CD14-positive monocyte (primary cell): ENCODE measurements at regions not wholly inside any gene's neighbourhood (a gene's known extent, or its start where the extent isn't known, plus 50 kb on each side); places are given as distances from the start of the nearest gene placed in this dataset.

ENCODE experiments used
- DNase-seq, 3 donors: peaks; one replicate each; pipeline ENCODE4 v3.0.0-alpha.2; 2011 to 2022
- H2AFZ ChIP-seq: 2 replicates; pipeline ENCODE4 v1.6.0; 2012; ENCODE audit warnings: mild to moderate bottlenecking, low read depth, low read length, inconsistent platforms; ENCODE audit not compliant: insufficient read depth, poor library complexity, severe bottlenecking
- H3K27ac ChIP-seq, 2 donors: 1 replicate in 1 of 2; 2 replicates in 1 of 2; pipeline ENCODE4 v1.5.1; 2012 to 2013; ENCODE audit warnings: low read length in 2 of 2, control low read depth in 1 of 2, inconsistent platforms in 1 of 2, low read depth in 1 of 2, mild to moderate bottlenecking in 1 of 2
- H3K27me3 ChIP-seq, 2 donors: one replicate each; pipeline versions ENCODE4 v1.6.0 to v1.6.1; 2011 to 2013; ENCODE audit warnings: low read length in 2 of 2; ENCODE audit not compliant: control insufficient read depth in 2 of 2, insufficient read depth in 2 of 2
- H3K36me3 ChIP-seq, 2 donors: replicated peaks in 1 of 2; 1 replicate in 1 of 2; 2 replicates in 1 of 2; pipeline versions ENCODE4 v1.5.1 to v1.6.1; 2012 to 2013; ENCODE audit warnings: low read length in 2 of 2, control low read depth in 1 of 2, inconsistent platforms in 1 of 2, mild to moderate bottlenecking in 1 of 2; ENCODE audit not compliant: insufficient read depth in 2 of 2, control insufficient read depth in 1 of 2
- H3K4me1 ChIP-seq, 2 donors: 1 replicate in 1 of 2; 2 replicates in 1 of 2; pipeline versions ENCODE4 v1.5.1 to v1.6.1; 2012 to 2013; ENCODE audit warnings: low read length in 2 of 2, control low read depth in 1 of 2, inconsistent platforms in 1 of 2, mild to moderate bottlenecking in 1 of 2, moderate library complexity in 1 of 2; ENCODE audit not compliant: insufficient read depth in 2 of 2, control insufficient read depth in 1 of 2
- H3K4me2 ChIP-seq: replicated peaks from 2 replicates; pipeline ENCODE3; 2012; ENCODE audit warnings: low read length, moderate library complexity, mild to moderate bottlenecking; ENCODE audit not compliant: poor library complexity, severe bottlenecking; ENCODE audit errors: extremely low read depth
- H3K4me3 ChIP-seq, 3 experiments: fragments of 200-600 bp in 1 of 3; sonication (generic) in 1 of 3; replicated peaks in 1 of 3; 1 replicate in 2 of 3; 2 replicates in 1 of 3; pipeline ENCODE4 v1.5.1; 2011 to 2013; ENCODE audit warnings: low read length in 3 of 3, mild to moderate bottlenecking in 3 of 3, control low read depth in 2 of 3, low read depth in 2 of 3, inconsistent platforms in 1 of 3, moderate library complexity in 1 of 3
- H3K79me2 ChIP-seq: 2 replicates; pipeline ENCODE4 v1.6.0; 2012; ENCODE audit warnings: mild to moderate bottlenecking, control low read depth, inconsistent platforms, low read length, moderate library complexity; ENCODE audit not compliant: insufficient read depth
- H3K9ac ChIP-seq: 2 replicates; pipeline ENCODE4 v1.6.0; 2017; ENCODE audit warnings: low read length, mild to moderate bottlenecking; ENCODE audit not compliant: insufficient read depth, poor library complexity, severe bottlenecking
- H3K9me3 ChIP-seq, 2 donors: replicated peaks in 1 of 2; 1 replicate in 1 of 2; 2 replicates in 1 of 2; pipeline versions ENCODE4 v1.5.1 to v1.6.1; 2012 to 2013; ENCODE audit warnings: low read length in 2 of 2, control low read depth in 1 of 2; ENCODE audit not compliant: control insufficient read depth in 1 of 2, insufficient read depth in 1 of 2
- H4K20me1 ChIP-seq: 2 replicates; pipeline ENCODE4 v1.6.0; 2012; ENCODE audit warnings: mild to moderate bottlenecking, low read length, control low read depth, moderate library complexity; ENCODE audit not compliant: insufficient read depth
- H3K27ac Mint-ChIP-seq, 7 donors: one replicate each; pipeline ENCODE4 v1.8.0; 2020; ENCODE audit warnings: mild to moderate bottlenecking in 7 of 7, mixed read lengths in 7 of 7, moderate library complexity in 6 of 7, inconsistent platforms in 2 of 7
- H3K27me3 Mint-ChIP-seq, 3 donors: one replicate each; pipeline ENCODE4 v1.8.0; 2021 to 2022; ENCODE audit warnings: low read depth in 3 of 3, mild to moderate bottlenecking in 3 of 3, mixed read lengths in 3 of 3, moderate library complexity in 3 of 3, inconsistent platforms in 1 of 3
- H3K36me3 Mint-ChIP-seq, 2 donors: one replicate each; pipeline ENCODE4 v1.8.0; 2020; ENCODE audit warnings: mixed read lengths in 2 of 2, inconsistent platforms in 1 of 2, mild to moderate bottlenecking in 1 of 2
- H3K4me1 Mint-ChIP-seq: one replicate; pipeline ENCODE4 v1.8.0; 2020; ENCODE audit warnings: mild to moderate bottlenecking, mixed read lengths
- H3K4me3 Mint-ChIP-seq, 2 donors: one replicate each; pipeline ENCODE4 v1.8.0; 2020; ENCODE audit warnings: mild to moderate bottlenecking in 2 of 2, mixed read lengths in 2 of 2, moderate library complexity in 1 of 2
- H3K9me3 Mint-ChIP-seq, 7 donors: one replicate each; pipeline ENCODE4 v1.8.0; 2020 to 2022; ENCODE audit warnings: mixed read lengths in 7 of 7, mild to moderate bottlenecking in 6 of 7, moderate library complexity in 6 of 7, inconsistent platforms in 2 of 7
- CTCF ChIP-seq: fragments of 200-600 bp; IDR thresholded peaks from one replicate; pipeline ENCODE4 v1.8.0; 2022; ENCODE audit warnings: antibody characterized with exemption, mild to moderate bottlenecking
- WGBS: methylation state at CpG from one replicate; pipeline ENCODE4 v1.1.5; 2013; ENCODE audit warnings: missing lambda C conversion rate; ENCODE audit not compliant: insufficient coverage; 5-methylcytosine and 5-hydroxymethylcytosine counted together
- intact Hi-C, 2 donors: fragments of 100-400 bp; cut with micrococcal nuclease; formaldehyde crosslinking; loops; one replicate each; pipeline versions ENCODE4 v1.15.0 to v1.15.1; 2023

- intact Hi-C loops, result no loop called here
- no peaks in the 10 kb centered on the region for H3K4me1 Mint-ChIP-seq
- no peaks in the 10 kb centered on the region for H3K27me3 ChIP-seq
- H3K36me3 Mint-ChIP-seq, result no peaks in the 10 kb centered on the region
- no peak for TF ChIP-seq CTCF
- H3K4me3 Mint-ChIP-seq, result no peak overlapping the region
- H3K4me3 ChIP-seq, result no peak overlapping the region
- H4K20me1 ChIP-seq, result no peaks in the 10 kb centered on the region
- no peak for DNase-seq
- H3K79me2 ChIP-seq, result no peaks in the 10 kb centered on the region
- no peaks in the 10 kb centered on the region for H3K4me1 ChIP-seq
- no peaks in the 10 kb centered on the region for H3K9me3 ChIP-seq
- peaks cover 0 to 5% (median 0%) of the 10 kb centered on the region in 7 donors for H3K9me3 Mint-ChIP-seq
- no peak overlapping the region for H3K4me2 ChIP-seq
- peaks cover 0 to 4% (median 2%) of the 10 kb centered on the region in 3 donors for H3K27me3 Mint-ChIP-seq
- no peak overlapping the region for H3K9ac ChIP-seq
- no peak overlapping the region for H3K27ac Mint-ChIP-seq
- H3K36me3 ChIP-seq, result no peaks in the 10 kb centered on the region
- no peak overlapping the region for H3K27ac ChIP-seq
- H2AFZ ChIP-seq, result no peak overlapping the region
- 73% methylated on average over 1 of the region's 5 CpGs for WGBS
Observed at GRCh38 chr1:37105911-37106310, 71.6 kb upstream of the GRIK3 start.

GRCh38 chr1:37107153-37107907, 73.0 kb upstream of the GRIK3 start:
- H3K27me3 Mint-ChIP-seq, result peaks cover 0 to 4% (median 2%) of the 10 kb centered on the region in 3 donors
- no peak overlapping the region for H3K27ac Mint-ChIP-seq
- no peaks in the 10 kb centered on the region for H3K36me3 Mint-ChIP-seq

More at GRCh38 chr1:37107153-37107907, 73.0 kb upstream of the GRIK3 start:
- TF ChIP-seq CTCF, result no peak
- Histone ChIP-seq H3K9me3 (no peaks in the 10 kb centered on the region), H3K27ac (no peak overlapping the region), H3K27me3 (no peaks in the 10 kb centered on the region), H3K4me3 (no peak overlapping the region), H3K4me2 (no peak overlapping the region), H4K20me1 (no peaks in the 10 kb centered on the region), H3K36me3 (no peaks in the 10 kb centered on the region), H2AFZ (no peak overlapping the region), H3K79me2 (no peaks in the 10 kb centered on the region), H3K9ac (no peak overlapping the region), H3K4me1 (no peaks in the 10 kb centered on the region)
- 95% methylated on average over 4 of the region's 5 CpGs for WGBS
- no peak overlapping the region for H3K4me3 Mint-ChIP-seq
- no peaks in the 10 kb centered on the region for H3K4me1 Mint-ChIP-seq
- H3K9me3 Mint-ChIP-seq, result peaks cover 0 to 5% (median 3%) of the 10 kb centered on the region in 7 donors
- intact Hi-C loops, result no loop called here
- DNase-seq, result no peak
